Panc1 (cell line): ENCODE measurements at regions not wholly inside any gene's neighbourhood (a gene's known extent, or its start where the extent isn't known, plus 50 kb on each side); places are given as distances from the start of the nearest gene placed in this dataset.

Experiments used
- ATAC-seq: fragments of 200-7000 bp; cut with Tn5 transposase; 2 replicates; pipeline ENCODE4 v1.9.1; 2020; ENCODE audit warnings: mild to moderate bottlenecking, moderate library complexity
- BruUV-seq: library from RNA; stranded (reverse); fragments of 400-500 nt; replicated peaks from 2 replicates; lab custom pipeline; 2021; lab: Mats Ljungman, UMichigan
- CTCF ChIA-PET: fragments of 300-600 bp; sonication (Branson Sonifier 250); formaldehyde crosslinking; loops from one replicate; lab custom pipeline; 2022; ENCODE audit warnings: antibody characterized with exemption; lab: Charles Lee
- POLR2A ChIA-PET: fragments of 300-600 bp; sonication (Branson Sonifier 250); formaldehyde crosslinking; loops from one replicate; lab custom pipeline; 2022; ENCODE audit warnings: antibody characterized with exemption; lab: Charles Lee
- DNase-seq: peaks from one replicate; pipeline ENCODE4 v3.0.0-alpha.2; 2010; ENCODE audit warnings: low read depth, low spot score
- H3K27ac ChIP-seq: 2 replicates; pipeline ENCODE4 v1.5.1; 2011; ENCODE audit warnings: mild to moderate bottlenecking, low read length, inconsistent platforms
- H3K27me3 ChIP-seq: fragments of 200-500 bp; sonication (Bioruptor generic); 2 replicates; pipeline ENCODE4 v1.6.0; 2014; ENCODE audit warnings: low read length, inconsistent platforms; ENCODE audit not compliant: control insufficient read depth, insufficient read depth
- H3K36me3 ChIP-seq: fragments of 200-500 bp; sonication (Bioruptor generic); 2 replicates; pipeline ENCODE4 v1.5.1; 2014; ENCODE audit warnings: inconsistent platforms, mild to moderate bottlenecking, low read length, moderate library complexity; ENCODE audit not compliant: control insufficient read depth, insufficient read depth
- H3K4me1 ChIP-seq: 2 replicates; pipeline ENCODE4 v1.5.1; 2011; ENCODE audit warnings: inconsistent platforms, mild to moderate bottlenecking, low read length, moderate library complexity; ENCODE audit not compliant: control insufficient read depth, insufficient read depth
- H3K4me3 ChIP-seq, 2 experiments: 2 replicates each; pipeline ENCODE4 v1.5.1; 2011 to 2012; ENCODE audit warnings: low read depth in 2 of 2, low read length in 2 of 2, mild to moderate bottlenecking in 2 of 2, inconsistent platforms in 1 of 2, moderate library complexity in 1 of 2
- H3K9me3 ChIP-seq: fragments of 200-500 bp; sonication (Bioruptor generic); 2 replicates; pipeline ENCODE4 v1.5.1; 2014; ENCODE audit warnings: low read depth, mild to moderate bottlenecking, inconsistent platforms, low read length, moderate library complexity; ENCODE audit not compliant: control insufficient read depth, insufficient read depth
- CTCF ChIP-seq: fragments of 450-650 bp; IDR thresholded peaks from 2 replicates; pipeline ENCODE4 v1.5.1; 2017; ENCODE audit warnings: mild to moderate bottlenecking
- POLR2AphosphoS5 ChIP-seq: IDR thresholded peaks from 2 replicates; pipeline ENCODE4 v1.6.1; 2012; ENCODE audit warnings: mild to moderate bottlenecking, low read depth, low read length, moderate library complexity
- SIN3A ChIP-seq: IDR thresholded peaks from 2 replicates; pipeline ENCODE4 v1.6.1; 2012; ENCODE audit warnings: low read depth, mild to moderate bottlenecking, low read length, moderate library complexity, borderline replicate concordance; ENCODE audit not compliant: insufficient read depth
- TCF7L2 ChIP-seq: IDR thresholded peaks from 2 replicates; pipeline ENCODE4 v1.6.1; 2011; ENCODE audit warnings: mild to moderate bottlenecking, low read depth, low read length, inconsistent platforms
- in situ Hi-C: cut with HindIII; loops from 2 replicates; pipeline ENCODE4 v1.10.0; 2016; ENCODE audit warnings: low sequenced_read_pairs, low pct_unique_long_range_greater_than_20kb
- intact Hi-C: fragments of 100-400 bp; cut with micrococcal nuclease; formaldehyde crosslinking; loops from one replicate; pipeline ENCODE4 v1.10.0; 2022; ENCODE audit not compliant: unreplicated experiment
- TF ChIP-seq, protein P1 (sequence below), 2 experiments: IDR thresholded peaks; 2 replicates each; pipeline ENCODE4 v1.6.1; 2011 to 2012; ENCODE audit warnings: low read depth in 2 of 2, control low read depth in 1 of 2, low read length in 1 of 2, mild to moderate bottlenecking in 1 of 2, moderate library complexity in 1 of 2; ENCODE audit not compliant: insufficient read depth in 1 of 2

GRCh38 chr20:23164176-23164601, 78.1 kb upstream of the CD93 start:
- Histone ChIP-seq H3K27me3 (no peaks in the 10 kb centered on the region), H3K9me3 (no peaks in the 10 kb centered on the region), H3K36me3 (no peaks in the 10 kb centered on the region), H3K27ac (no peak overlapping the region), H3K4me1 (no peaks in the 10 kb centered on the region), H3K4me3 (no peak overlapping the region)
- in situ Hi-C loops = no loop called here
- CTCF ChIA-PET = no interaction called here
- ATAC-seq (no peak), DNase-seq (no peak)
- TF ChIP-seq TCF7L2 (no peak), CTCF (no peak), POLR2AphosphoS5 (no peak), SIN3A (no peak)
- TF ChIP-seq, protein P1, sequence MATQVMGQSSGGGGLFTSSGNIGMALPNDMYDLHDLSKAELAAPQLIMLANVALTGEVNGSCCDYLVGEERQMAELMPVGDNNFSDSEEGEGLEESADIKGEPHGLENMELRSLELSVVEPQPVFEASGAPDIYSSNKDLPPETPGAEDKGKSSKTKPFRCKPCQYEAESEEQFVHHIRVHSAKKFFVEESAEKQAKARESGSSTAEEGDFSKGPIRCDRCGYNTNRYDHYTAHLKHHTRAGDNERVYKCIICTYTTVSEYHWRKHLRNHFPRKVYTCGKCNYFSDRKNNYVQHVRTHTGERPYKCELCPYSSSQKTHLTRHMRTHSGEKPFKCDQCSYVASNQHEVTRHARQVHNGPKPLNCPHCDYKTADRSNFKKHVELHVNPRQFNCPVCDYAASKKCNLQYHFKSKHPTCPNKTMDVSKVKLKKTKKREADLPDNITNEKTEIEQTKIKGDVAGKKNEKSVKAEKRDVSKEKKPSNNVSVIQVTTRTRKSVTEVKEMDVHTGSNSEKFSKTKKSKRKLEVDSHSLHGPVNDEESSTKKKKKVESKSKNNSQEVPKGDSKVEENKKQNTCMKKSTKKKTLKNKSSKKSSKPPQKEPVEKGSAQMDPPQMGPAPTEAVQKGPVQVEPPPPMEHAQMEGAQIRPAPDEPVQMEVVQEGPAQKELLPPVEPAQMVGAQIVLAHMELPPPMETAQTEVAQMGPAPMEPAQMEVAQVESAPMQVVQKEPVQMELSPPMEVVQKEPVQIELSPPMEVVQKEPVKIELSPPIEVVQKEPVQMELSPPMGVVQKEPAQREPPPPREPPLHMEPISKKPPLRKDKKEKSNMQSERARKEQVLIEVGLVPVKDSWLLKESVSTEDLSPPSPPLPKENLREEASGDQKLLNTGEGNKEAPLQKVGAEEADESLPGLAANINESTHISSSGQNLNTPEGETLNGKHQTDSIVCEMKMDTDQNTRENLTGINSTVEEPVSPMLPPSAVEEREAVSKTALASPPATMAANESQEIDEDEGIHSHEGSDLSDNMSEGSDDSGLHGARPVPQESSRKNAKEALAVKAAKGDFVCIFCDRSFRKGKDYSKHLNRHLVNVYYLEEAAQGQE (IDR thresholded peaks at IDR 0.05; ENCODE audit: insufficient read depth in 1 of 2, low read depth in 2 of 2, low read length in 1 of 2) = no peak
- intact Hi-C loops = no loop called here
- BruUV-seq = no TSS peak
- POLR2A ChIA-PET = no interaction called here

DNA sequence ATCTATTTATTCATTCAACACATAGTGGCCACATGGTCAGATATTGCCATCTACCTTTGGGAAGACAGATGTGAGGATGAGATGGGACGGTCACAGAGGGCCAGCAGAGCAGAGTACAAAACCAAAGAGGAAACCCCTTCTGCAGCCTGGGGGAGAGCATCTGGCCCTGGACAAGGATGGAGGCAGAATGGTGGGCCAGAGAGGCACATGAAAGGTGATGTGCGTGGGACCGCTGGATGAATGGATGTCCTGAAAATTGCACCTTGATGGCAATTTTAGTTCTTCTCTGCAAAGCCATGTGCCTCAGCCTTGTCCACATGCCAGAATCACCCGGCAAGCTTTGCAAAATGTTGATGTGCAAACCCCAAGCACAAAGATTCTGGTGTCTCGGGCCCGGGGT, 77.4 kb upstream of the CD93 start:
- in situ Hi-C loops = no loop called here
- CTCF ChIA-PET = no interaction called here
- POLR2A ChIA-PET = no interaction called here
- TF ChIP-seq, protein P1 (IDR thresholded peaks at IDR 0.05; ENCODE audit: insufficient read depth in 1 of 2, low read depth in 2 of 2, low read length in 1 of 2) = no peak
- TF ChIP-seq TCF7L2 (no peak), CTCF (no peak), SIN3A (no peak), POLR2AphosphoS5 (no peak)
- no TSS peak for BruUV-seq
- DNase-seq = no peak
- Histone ChIP-seq H3K9me3 (no peaks in the 10 kb centered on the region), H3K27me3 (no peaks in the 10 kb centered on the region), H3K4me3 (no peak overlapping the region), H3K36me3 (no peaks in the 10 kb centered on the region), H3K27ac (no peak overlapping the region), H3K4me1 (no peaks in the 10 kb centered on the region)
- intact Hi-C loops = no loop called here
- ATAC-seq = no peak
